Type B pancreatic cell (in vitro differentiated cells): ENCODE measurements at regions not wholly inside any gene's neighbourhood (a gene's known extent, or its start where the extent isn't known, plus 50 kb on each side); places are given as distances from the start of the nearest gene placed in this dataset.

Source experiments
- DNase-seq: peaks from one replicate; pipeline ENCODE4 v3.0.0; 2021; ENCODE audit warnings: mixed read lengths; ENCODE audit not compliant: unreplicated experiment; ENCODE audit errors: extremely low spot score
- H3K27ac Mint-ChIP-seq: 2 replicates; pipeline ENCODE4 v1.8.0; 2021; ENCODE audit warnings: mild to moderate bottlenecking, mixed read lengths
- H3K27me3 Mint-ChIP-seq: 2 replicates; pipeline ENCODE4 v1.8.0; 2021; ENCODE audit warnings: mixed read lengths
- H3K36me3 Mint-ChIP-seq: 2 replicates; pipeline ENCODE4 v1.8.0; 2021; ENCODE audit warnings: mixed read lengths
- H3K4me1 Mint-ChIP-seq: one replicate; pipeline ENCODE4 v1.8.0; 2021; ENCODE audit warnings: mixed read lengths; ENCODE audit not compliant: unreplicated experiment
- H3K4me3 Mint-ChIP-seq: 2 replicates; pipeline ENCODE4 v1.8.0; 2021; ENCODE audit warnings: mild to moderate bottlenecking, mixed read lengths
- H3K9me3 Mint-ChIP-seq: 2 replicates; pipeline ENCODE4 v1.8.0; 2021; ENCODE audit warnings: mixed read lengths
- CTCF ChIP-seq: fragments of 200-600 bp; sonication (generic); conservative IDR thresholded peaks from 2 replicates; pipeline ENCODE4 v1.5.0; 2021; ENCODE audit warnings: antibody characterized with exemption, mild to moderate bottlenecking

- Mint-ChIP-seq H3K27ac (no peak overlapping the region), H3K27me3 (peaks cover 4% of the 10 kb centered on the region), H3K9me3 (no peaks in the 10 kb centered on the region), H3K36me3 (no peaks in the 10 kb centered on the region), H3K4me3 (no peak overlapping the region), H3K4me1 (no peaks in the 10 kb centered on the region)
- DNase-seq: no peak
- no peak for TF ChIP-seq CTCF
These were observed 56.8 kb upstream of the TAMM41 start for GRCh38 chr3:11903447-11903846.

GRCh38 chr3:11904157-11904556 is 57.5 kb upstream of the TAMM41 start:
- TF ChIP-seq CTCF: no peak
- Mint-ChIP-seq H3K27ac (no peak overlapping the region), H3K4me1 (no peaks in the 10 kb centered on the region), H3K36me3 (no peaks in the 10 kb centered on the region), H3K9me3 (no peaks in the 10 kb centered on the region), H3K27me3 (peaks cover 8% of the 10 kb centered on the region), H3K4me3 (no peak overlapping the region)
- no peak for DNase-seq

GRCh38 chr3:11906407-11906806 is 59.7 kb upstream of the TAMM41 start:
- no peaks in the 10 kb centered on the region for H3K9me3 Mint-ChIP-seq
- no peak for DNase-seq
- H3K36me3 Mint-ChIP-seq: no peaks in the 10 kb centered on the region
- H3K4me1 Mint-ChIP-seq: no peaks in the 10 kb centered on the region
- H3K27me3 Mint-ChIP-seq: peaks cover 8% of the 10 kb centered on the region
- no peak overlapping the region for H3K27ac Mint-ChIP-seq
- no peak for TF ChIP-seq CTCF
- H3K4me3 Mint-ChIP-seq: no peak overlapping the region

- Mint-ChIP-seq H3K27ac (no peak overlapping the region), H3K4me3 (no peak overlapping the region), H3K36me3 (no peaks in the 10 kb centered on the region), H3K27me3 (peaks cover 8% of the 10 kb centered on the region), H3K4me1 (no peaks in the 10 kb centered on the region), H3K9me3 (no peaks in the 10 kb centered on the region)
- TF ChIP-seq CTCF: no peak
- DNase-seq: no peak
These were observed 61.3 kb upstream of the TAMM41 start for GRCh38 chr3:11907667-11908660.

GRCh38 chr3:11908981-11909698 is 62.5 kb upstream of the TAMM41 start:
- Mint-ChIP-seq H3K27ac (no peak overlapping the region), H3K36me3 (no peaks in the 10 kb centered on the region), H3K4me3 (no peak overlapping the region), H3K9me3 (no peaks in the 10 kb centered on the region), H3K4me1 (no peaks in the 10 kb centered on the region), H3K27me3 (peaks cover 8% of the 10 kb centered on the region)
- no peak for DNase-seq
- TF ChIP-seq CTCF: no peak
